ENCODE measurements at regions not wholly inside any gene's neighbourhood (a gene's known extent, or its start where the extent isn't known, plus 50 kb on each side); places are given as distances from the start of the nearest gene placed in this dataset.

- DNase-seq (ENCODE audit: low read depth in 2 of 3, low spot score in 1 of 3) = no peak
Observed at GRCh38 chr3:56985878-56986277, 74.6 kb upstream of the SPATA12 start.

- no peak for DNase-seq (ENCODE audit: low read depth in 2 of 3, low spot score in 1 of 3)
Observed at GRCh38 chr3:56985460-56985859, 75.0 kb upstream of the SPATA12 start.

GRCh38 chr3:56983427-56983826 is 77.0 kb upstream of the SPATA12 start:
- DNase-seq (ENCODE audit: low read depth in 2 of 3, low spot score in 1 of 3) = no peak

GRCh38 chr3:56981445-56982230 is 78.8 kb upstream of the SPATA12 start:
- no peak for DNase-seq (ENCODE audit: low read depth in 2 of 3, low spot score in 1 of 3)

- DNase-seq (ENCODE audit: low read depth in 2 of 3, low spot score in 1 of 3) = peak; percentile 42 to 65 (median 63)
Observed at GRCh38 chr3:56980798-56981390, 79.6 kb upstream of the SPATA12 start.

- DNase-seq (ENCODE audit: low read depth in 2 of 3, low spot score in 1 of 3) = no peak
Observed at GRCh38 chr3:56980243-56980642, 80.2 kb upstream of the SPATA12 start.

GRCh38 chr3:56979791-56980190 is 80.7 kb upstream of the SPATA12 start:
- no peak for DNase-seq (ENCODE audit: low read depth in 2 of 3, low spot score in 1 of 3)

- no peak for DNase-seq (ENCODE audit: low read depth in 2 of 3, low spot score in 1 of 3)
Observed at GRCh38 chr3:56977561-56977889, 82.9 kb upstream of the SPATA12 start.

- no peak for DNase-seq (ENCODE audit: low read depth in 2 of 3, low spot score in 1 of 3)
Observed at GRCh38 chr3:56976651-56977560, 83.6 kb upstream of the SPATA12 start.

GRCh38 chr3:56975567-56975966 is 84.9 kb upstream of the SPATA12 start:
- no peak for DNase-seq (ENCODE audit: low read depth in 2 of 3, low spot score in 1 of 3)

- no peak for DNase-seq (ENCODE audit: low read depth in 2 of 3, low spot score in 1 of 3)
Observed at GRCh38 chr3:56974247-56974930, 86.1 kb upstream of the SPATA12 start.

- DNase-seq (ENCODE audit: low read depth in 2 of 3, low spot score in 1 of 3) = no peak
Observed at GRCh38 chr3:56971816-56972215, 88.6 kb upstream of the SPATA12 start.

- DNase-seq (ENCODE audit: low read depth in 2 of 3, low spot score in 1 of 3) = no peak
Observed at GRCh38 chr3:56971261-56971660, 89.2 kb upstream of the SPATA12 start.

GRCh38 chr3:56970461-56970879 is 90.0 kb upstream of the SPATA12 start:
- no peak for DNase-seq (ENCODE audit: low read depth in 2 of 3, low spot score in 1 of 3)

- no peak for DNase-seq (ENCODE audit: low read depth in 2 of 3, low spot score in 1 of 3)
Observed at GRCh38 chr3:56969851-56970250, 90.6 kb upstream of the SPATA12 start.

- DNase-seq (ENCODE audit: low read depth in 2 of 3, low spot score in 1 of 3) = no peak
Observed at GRCh38 chr3:56966509-56966908, 94.0 kb upstream of the SPATA12 start.

GRCh38 chr3:56966104-56966503 is 94.4 kb upstream of the SPATA12 start:
- DNase-seq (ENCODE audit: low read depth in 2 of 3, low spot score in 1 of 3) = no peak

- no peak for DNase-seq (ENCODE audit: low read depth in 2 of 3, low spot score in 1 of 3)
Observed at GRCh38 chr3:56962922-56963321, 97.5 kb upstream of the SPATA12 start.

- no peak for DNase-seq (ENCODE audit: low read depth in 2 of 3, low spot score in 1 of 3)
Observed at GRCh38 chr3:56962206-56962605, 98.3 kb upstream of the SPATA12 start.

GRCh38 chr3:56960234-56960917 is 100.1 kb upstream of the SPATA12 start:
- no peak for DNase-seq (ENCODE audit: low read depth in 2 of 3, low spot score in 1 of 3)

- DNase-seq (ENCODE audit: low read depth in 2 of 3, low spot score in 1 of 3) = no peak
Observed at GRCh38 chr3:56958879-56959278, 101.6 kb upstream of the SPATA12 start.

Data from stimulated activated CD4-positive, alpha-beta T cell treated with anti-CD3 and anti-CD28 coated beads, Interleukin-12 subunit alpha, Interleukin-12 subunit beta, amount 100 ng/mL, for 48 hours (primary cell).